ENCODE measurements at regions not wholly inside any gene's neighbourhood (a gene's known extent, or its start where the extent isn't known, plus 50 kb on each side); places are given as distances from the start of the nearest gene placed in this dataset.

DNA sequence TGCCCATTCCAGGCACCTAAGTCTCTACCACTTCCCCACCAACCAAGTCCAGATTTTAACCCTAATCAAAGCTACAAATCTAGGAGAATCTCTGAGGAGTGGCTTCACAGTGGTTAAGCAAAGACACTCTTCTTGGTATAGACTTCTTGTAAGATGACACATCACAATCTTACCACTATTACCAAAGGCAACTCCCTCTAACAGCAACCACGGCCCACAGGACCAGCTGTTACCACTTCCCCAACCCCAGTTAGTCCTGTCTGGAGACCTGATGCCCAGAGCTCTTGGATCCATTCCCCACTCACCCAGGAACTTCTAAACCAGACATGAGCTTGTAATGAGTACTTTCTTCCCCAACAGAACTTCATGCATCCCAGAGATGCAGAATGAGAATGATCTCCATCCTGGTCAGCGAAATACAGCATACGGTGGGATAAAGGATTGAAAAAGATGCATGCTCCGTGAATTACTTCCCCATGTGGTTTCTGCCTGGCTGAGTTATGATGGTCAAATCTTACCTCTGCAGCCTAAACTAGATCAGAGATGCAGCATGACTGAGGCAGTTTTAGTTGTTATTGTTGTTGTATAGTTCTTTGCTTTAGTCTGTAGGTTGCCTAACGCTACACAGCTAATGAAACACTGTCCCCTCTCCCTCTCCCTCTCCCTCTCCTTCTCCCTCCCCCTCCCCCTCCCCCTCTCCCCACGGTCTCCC lies 87.7 kb upstream of the FOXN3 start:
- TF ChIP-seq, protein P1, sequence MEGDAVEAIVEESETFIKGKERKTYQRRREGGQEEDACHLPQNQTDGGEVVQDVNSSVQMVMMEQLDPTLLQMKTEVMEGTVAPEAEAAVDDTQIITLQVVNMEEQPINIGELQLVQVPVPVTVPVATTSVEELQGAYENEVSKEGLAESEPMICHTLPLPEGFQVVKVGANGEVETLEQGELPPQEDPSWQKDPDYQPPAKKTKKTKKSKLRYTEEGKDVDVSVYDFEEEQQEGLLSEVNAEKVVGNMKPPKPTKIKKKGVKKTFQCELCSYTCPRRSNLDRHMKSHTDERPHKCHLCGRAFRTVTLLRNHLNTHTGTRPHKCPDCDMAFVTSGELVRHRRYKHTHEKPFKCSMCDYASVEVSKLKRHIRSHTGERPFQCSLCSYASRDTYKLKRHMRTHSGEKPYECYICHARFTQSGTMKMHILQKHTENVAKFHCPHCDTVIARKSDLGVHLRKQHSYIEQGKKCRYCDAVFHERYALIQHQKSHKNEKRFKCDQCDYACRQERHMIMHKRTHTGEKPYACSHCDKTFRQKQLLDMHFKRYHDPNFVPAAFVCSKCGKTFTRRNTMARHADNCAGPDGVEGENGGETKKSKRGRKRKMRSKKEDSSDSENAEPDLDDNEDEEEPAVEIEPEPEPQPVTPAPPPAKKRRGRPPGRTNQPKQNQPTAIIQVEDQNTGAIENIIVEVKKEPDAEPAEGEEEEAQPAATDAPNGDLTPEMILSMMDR (IDR thresholded peaks at IDR 0.05): no peak
- no peak for TF ChIP-seq ZFX (IDR thresholded peaks at IDR 0.05; ENCODE audit: borderline replicate concordance)
